NCI-H748 (cell line): ENCODE measurements at regions not wholly inside any gene's neighbourhood (a gene's known extent, or its start where the extent isn't known, plus 50 kb on each side); places are given as distances from the start of the nearest gene placed in this dataset.

Experiments used
- DNase-seq: peaks from one replicate; lab custom pipeline; 2025; ENCODE audit not compliant: unreplicated experiment; lab: John Stamatoyannopoulos, UW

- no peak for DNase-seq
Measured at GRCh38 chr15:47577000-47577399, 140.3 kb upstream of the SEMA6D start.

DNA sequence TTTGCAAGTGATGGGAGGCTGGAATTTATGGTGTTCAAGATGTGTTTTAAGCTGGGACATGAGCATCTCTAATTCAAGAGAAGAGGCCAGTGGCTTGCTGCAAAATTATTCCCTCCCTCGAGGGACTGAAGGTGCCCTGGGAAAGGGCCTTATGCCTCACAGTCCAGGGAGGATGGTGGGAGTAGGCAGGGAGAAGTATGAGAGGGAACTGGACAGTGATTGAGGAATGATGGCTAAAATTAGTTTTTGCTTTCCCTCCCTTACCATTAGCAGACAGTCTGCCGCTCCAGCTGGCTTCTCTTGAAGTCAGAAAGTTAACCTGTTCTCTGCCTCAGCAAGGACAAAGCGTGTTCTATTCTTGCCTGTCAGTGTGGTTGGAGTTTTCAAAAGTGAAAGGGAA is 139.8 kb upstream of the SEMA6D start:
- no peak for DNase-seq

DNA sequence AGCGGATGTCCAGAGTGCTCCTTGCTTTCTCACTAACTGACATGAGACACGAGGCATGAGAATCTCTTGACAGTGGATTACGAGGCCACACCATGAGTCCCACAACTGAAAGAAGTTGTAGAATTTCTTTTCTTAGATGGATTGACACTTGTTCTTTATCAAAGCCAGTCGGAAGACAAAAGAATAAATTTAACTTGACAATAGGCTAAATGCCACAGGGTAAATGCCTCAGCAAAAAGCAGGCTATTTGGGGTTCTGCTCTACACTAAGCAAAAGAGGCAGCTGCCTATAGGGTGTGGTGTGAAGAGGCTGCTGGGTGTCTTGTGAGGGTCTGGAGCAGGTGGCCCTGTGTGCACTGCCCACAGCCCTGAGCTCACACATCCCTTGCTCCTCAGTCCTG is 135.1 kb upstream of the SEMA6D start:
- DNase-seq, result no peak

DNA sequence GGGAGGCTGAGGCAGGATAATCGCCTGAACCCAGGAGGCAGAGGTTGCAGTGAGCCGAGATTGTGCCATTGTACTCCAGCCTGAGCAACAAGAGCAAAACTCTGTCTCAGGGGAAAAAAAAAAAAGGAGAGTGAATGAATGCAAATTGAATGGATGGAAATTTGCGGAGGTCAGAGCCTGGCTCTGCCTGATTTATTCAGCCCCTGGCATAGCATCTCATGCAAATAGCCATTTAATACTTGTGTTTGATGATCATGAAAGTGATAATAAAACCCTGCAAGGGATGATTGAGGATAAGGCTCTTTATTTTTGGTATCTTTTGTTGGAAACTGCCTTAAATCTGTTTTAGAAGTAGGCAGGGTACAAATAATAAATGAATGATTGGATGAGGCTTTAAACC is 133.0 kb upstream of the SEMA6D start:
- no peak for DNase-seq

- peak; percentile 52 for DNase-seq
Measured at GRCh38 chr15:47586653-47587224, 130.6 kb upstream of the SEMA6D start.

DNA sequence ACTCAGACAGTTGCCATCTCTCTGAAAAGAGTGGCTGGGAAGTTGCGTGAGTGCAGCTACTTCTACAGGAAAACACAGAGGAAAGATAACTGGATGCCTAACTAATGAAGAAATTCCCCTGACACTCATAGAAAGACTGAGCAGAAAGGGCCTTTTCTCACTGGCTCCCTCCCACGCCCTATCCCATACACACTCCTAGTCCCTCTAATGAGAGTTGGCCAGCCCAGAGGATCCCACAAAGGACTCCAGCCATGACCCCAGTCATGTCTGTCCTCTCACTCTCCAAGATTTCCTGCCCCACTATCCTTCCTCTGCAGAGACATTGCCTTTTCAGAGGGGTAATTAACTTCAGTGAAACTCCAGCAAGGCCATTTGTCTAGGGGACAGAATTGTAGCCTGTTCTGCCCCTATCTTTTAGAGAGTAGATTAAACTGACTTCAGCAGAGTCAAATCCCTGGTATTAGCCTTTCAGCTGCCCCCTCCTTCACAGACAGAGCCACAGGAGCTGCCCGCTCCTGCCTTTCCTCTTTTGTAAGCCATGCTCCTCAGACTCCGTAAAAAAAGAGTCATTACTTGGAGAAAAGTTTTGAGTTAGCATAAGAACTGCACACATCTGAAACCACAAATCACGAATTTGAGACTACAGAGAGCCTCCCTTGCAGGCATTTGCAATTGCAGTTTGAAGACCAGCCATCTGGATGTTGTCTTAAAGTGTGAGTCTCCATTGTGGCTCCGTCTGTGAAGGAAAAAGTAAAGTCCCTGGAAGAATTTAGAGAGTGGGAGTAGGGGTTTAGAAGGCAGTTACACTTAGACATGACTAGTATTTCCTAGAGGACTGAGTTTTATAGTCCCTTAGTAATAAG is 129.1 kb upstream of the SEMA6D start:
- DNase-seq, result no peak

GRCh38 chr15:47588958-47589357 is 128.3 kb upstream of the SEMA6D start:
- no peak for DNase-seq

GRCh38 chr15:47598996-47599395 is 118.3 kb upstream of the SEMA6D start:
- DNase-seq, result no peak

GRCh38 chr15:47599806-47600205 is 117.5 kb upstream of the SEMA6D start:
- no peak for DNase-seq

- DNase-seq, result no peak
Measured at GRCh38 chr15:47602121-47602520, 115.2 kb upstream of the SEMA6D start.

- no peak for DNase-seq
Measured at GRCh38 chr15:47603026-47603425, 114.3 kb upstream of the SEMA6D start.

- DNase-seq, result no peak
Measured at GRCh38 chr15:47607695-47608094, 109.6 kb upstream of the SEMA6D start.

DNA sequence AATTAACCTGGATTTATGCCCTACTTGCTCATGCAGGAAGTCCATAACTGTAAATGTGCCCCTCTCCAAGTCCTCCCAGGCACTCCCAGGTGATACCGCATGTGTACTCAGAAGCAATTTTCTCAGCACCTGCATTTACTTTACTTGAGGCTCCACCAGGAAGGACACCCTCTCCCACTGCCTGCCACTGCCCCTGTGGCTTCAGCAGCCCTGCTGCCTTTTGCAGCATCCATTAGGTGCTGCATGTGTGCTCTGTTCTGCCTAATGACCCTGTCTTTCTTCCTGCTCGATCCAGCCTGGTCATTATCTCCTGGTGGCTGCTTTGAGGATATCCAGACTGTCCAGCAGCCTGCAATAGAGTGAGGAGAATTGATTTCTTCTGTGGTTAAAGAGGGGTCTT is 107.6 kb upstream of the SEMA6D start:
- peak; percentile 39 for DNase-seq

GRCh38 chr15:47610736-47611135 is 106.6 kb upstream of the SEMA6D start:
- no peak for DNase-seq

DNA sequence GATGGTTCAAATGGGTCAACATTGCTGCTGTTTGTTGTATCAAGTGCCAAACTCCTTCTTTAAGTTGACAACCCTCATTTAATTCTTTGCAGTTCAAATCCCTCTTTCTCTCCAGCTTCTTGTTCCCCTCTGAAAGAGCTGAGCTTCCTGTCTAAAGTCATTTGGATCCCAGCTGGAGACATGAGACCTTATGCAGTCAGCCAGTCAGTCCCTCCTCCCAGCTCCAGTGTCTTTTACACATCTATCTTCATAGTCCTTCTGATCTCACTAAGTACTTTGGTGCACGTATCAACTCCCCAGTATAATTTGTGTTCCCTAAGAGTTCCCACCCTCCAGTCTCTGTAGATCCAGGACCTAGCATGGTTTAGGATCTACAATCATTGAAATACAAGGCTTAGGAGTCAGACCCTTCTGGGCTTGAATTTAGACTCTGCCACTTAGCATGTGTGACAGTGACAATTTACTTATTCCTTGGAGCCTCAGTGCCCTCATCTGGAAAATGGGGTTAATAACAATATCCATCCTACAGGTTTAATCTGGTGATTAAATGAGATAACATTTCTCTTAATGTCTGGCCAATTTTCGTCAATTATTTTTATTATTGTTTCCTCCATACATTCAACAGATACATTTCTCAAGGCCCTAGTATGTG is 102.8 kb upstream of the SEMA6D start:
- no peak for DNase-seq

DNA sequence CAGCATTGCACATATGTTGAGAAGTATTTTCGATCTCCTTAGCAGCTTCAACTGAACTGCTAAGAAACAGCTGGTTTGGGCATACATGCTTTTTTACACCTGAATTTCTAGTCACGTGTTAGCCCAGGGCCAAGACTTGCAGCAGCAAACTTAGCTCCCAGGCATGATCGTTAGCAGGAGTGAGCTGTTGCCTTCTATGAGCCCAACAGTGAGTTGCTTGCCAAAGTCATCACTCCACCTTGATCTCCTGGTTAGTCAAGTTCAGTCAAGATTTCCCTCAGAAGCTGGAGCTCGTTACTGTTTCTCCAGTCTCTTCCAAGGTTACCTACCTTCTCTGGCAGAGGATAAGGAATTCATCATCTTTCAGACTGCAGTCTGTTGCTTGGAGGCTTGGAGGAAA is 100.4 kb upstream of the SEMA6D start:
- DNase-seq, result no peak

- peak; percentile 40 for DNase-seq
Measured at GRCh38 chr15:47618241-47618640, 99.1 kb upstream of the SEMA6D start.

DNA sequence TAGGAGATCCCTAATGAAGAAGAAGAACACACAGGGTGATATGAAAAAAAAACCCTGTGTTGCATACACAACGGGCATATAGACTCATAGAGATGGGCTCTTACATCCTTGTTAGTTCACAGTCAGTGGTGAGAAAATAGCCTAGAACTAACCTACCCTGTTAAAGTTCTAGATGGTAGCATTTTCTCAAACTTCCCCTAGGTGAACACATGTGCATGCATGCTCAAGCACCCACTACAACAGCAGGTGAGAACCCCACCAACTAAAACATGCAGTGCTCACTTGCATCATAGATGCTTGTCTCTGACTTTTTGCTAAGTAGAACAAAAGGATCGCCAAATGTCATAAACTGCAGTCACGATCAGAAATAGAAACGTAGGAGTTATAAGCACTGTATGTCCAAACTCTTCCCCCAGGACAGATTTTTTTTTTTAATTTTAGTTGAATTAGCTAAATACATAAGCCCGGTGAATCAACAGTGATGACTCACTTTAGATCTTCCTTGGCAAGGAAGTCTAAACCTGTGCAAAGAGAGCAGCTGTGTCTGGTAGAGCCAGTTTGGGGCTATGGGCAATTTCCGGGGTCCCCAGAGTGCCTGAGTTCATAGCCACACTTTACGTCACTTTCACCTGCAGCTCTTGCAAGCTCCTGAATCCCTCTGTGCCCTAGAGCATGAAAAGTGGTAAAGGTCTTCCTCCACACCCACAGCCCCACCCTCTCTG is 96.2 kb upstream of the SEMA6D start:
- DNase-seq, result no peak

GRCh38 chr15:47622055-47622454 is 95.2 kb upstream of the SEMA6D start:
- DNase-seq, result no peak

DNA sequence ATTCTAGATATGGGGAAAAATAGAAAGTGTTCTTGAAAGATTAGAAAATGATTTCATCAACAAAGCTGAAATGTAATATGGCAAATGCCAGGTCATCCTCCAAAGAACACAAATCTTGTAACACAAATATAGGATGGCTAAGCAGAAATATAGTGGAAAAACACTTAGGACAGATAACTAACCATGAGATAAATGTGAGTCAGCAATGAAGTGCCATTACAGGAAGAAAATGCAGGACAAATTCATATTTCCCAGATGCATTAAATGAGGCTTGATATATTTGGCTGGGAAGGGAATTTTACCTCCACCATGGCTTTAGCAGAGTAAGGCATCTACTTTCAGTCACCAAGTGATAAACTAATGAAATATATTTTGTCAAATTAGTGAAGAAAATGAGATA is 92.8 kb upstream of the SEMA6D start:
- DNase-seq, result no peak

DNA sequence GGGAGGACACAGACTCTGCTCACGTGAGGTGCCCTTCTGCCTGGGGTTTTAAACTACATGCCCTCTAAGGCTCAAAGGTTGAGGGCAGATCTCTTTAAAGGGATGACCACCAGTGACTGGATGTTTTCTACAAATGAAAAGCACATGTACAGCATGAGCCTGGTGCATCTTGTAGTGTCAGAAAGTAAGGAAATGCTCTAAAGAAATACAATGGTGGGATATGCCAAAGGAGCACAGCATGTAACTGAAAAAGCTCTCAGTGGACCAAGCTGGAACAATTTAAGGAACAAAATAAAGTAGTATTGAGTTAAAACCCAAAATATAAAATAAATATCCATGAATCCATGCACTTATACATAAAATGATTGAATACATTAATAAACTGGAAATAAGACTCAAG is 78.3 kb upstream of the SEMA6D start:
- no peak for DNase-seq

GRCh38 chr15:47640079-47640478 is 77.2 kb upstream of the SEMA6D start:
- no peak for DNase-seq
